Adrenal gland (tissue), 5 donors: ENCODE measurements at regions not wholly inside any gene's neighbourhood (a gene's known extent, or its start where the extent isn't known, plus 50 kb on each side); places are given as distances from the start of the nearest gene placed in this dataset.

ENCODE experiments used
- POLR2A ChIP-seq, 2 donors: fragments of 450-650 bp; IDR thresholded peaks; one replicate each; pipeline ENCODE4 v1.6.1; 2017; ENCODE audit warnings: antibody characterized with exemption in 2 of 2, mild to moderate bottlenecking in 2 of 2, moderate library complexity in 1 of 2
- TF ChIP-seq, protein P1 (sequence below), 6 experiments: fragments of 450-650 bp in 4 of 6; fragments of 200-600 bp in 2 of 6; sonication (generic) in 1 of 6; IDR thresholded peaks; 1 replicate in 5 of 6; 2 replicates in 1 of 6; pipeline versions ENCODE4 v1.5.1 to v1.8.0; 2016 to 2021; ENCODE audit warnings: antibody characterized with exemption in 6 of 6, mild to moderate bottlenecking in 2 of 6, moderate library complexity in 1 of 6
- donor health status: DM: no; HTN: no; CAD: no.

- TF ChIP-seq POLR2A (IDR thresholded peaks at IDR 0.05): no peak
- TF ChIP-seq, protein P1, sequence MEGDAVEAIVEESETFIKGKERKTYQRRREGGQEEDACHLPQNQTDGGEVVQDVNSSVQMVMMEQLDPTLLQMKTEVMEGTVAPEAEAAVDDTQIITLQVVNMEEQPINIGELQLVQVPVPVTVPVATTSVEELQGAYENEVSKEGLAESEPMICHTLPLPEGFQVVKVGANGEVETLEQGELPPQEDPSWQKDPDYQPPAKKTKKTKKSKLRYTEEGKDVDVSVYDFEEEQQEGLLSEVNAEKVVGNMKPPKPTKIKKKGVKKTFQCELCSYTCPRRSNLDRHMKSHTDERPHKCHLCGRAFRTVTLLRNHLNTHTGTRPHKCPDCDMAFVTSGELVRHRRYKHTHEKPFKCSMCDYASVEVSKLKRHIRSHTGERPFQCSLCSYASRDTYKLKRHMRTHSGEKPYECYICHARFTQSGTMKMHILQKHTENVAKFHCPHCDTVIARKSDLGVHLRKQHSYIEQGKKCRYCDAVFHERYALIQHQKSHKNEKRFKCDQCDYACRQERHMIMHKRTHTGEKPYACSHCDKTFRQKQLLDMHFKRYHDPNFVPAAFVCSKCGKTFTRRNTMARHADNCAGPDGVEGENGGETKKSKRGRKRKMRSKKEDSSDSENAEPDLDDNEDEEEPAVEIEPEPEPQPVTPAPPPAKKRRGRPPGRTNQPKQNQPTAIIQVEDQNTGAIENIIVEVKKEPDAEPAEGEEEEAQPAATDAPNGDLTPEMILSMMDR (IDR thresholded peaks at IDR 0.05): no peak
These were observed 101.9 kb downstream of the PTPRS start for GRCh38 chr19:5238700-5239099.
